Epidermal melanocyte (primary cell): ENCODE measurements at regions not wholly inside any gene's neighbourhood (a gene's known extent, or its start where the extent isn't known, plus 50 kb on each side); places are given as distances from the start of the nearest gene placed in this dataset.
A peak's percentile ranks its signal among the peaks of the same experiment; 100 is the strongest.
"Not testable (repeated sequence)": the region's sequence is repeated elsewhere in the genome, so short reads cannot be mapped to it uniquely, and the experiment has no call there.

Experiments
- DNase-seq: peaks from one replicate; pipeline ENCODE4 v3.0.0; 2011; ENCODE audit warnings: low spot score; ENCODE audit not compliant: insufficient read length

GRCh38 chrX:16319929-16320328 lies 152.6 kb downstream of the MAGEB17 start:
- no peak for DNase-seq

GRCh38 chrX:16320765-16321355 lies 153.6 kb downstream of the MAGEB17 start:
- DNase-seq = no peak

- DNase-seq = no peak
Observed at GRCh38 chrX:16333453-16333852, 166.2 kb downstream of the MAGEB17 start.

- DNase-seq = no peak
Observed at GRCh38 chrX:16335181-16335580, 167.9 kb downstream of the MAGEB17 start.

- no peak for DNase-seq
Observed at GRCh38 chrX:16347968-16348670, 180.8 kb downstream of the MAGEB17 start.

GRCh38 chrX:16357902-16358301 lies 190.6 kb downstream of the MAGEB17 start:
- no peak for DNase-seq

GRCh38 chrX:16360056-16360455 lies 192.8 kb downstream of the MAGEB17 start:
- not testable (repeated sequence) for DNase-seq

- DNase-seq = no peak
Observed at GRCh38 chrX:16368696-16369095, 201.4 kb downstream of the MAGEB17 start.

GRCh38 chrX:16376056-16376455 lies 208.8 kb downstream of the MAGEB17 start:
- DNase-seq = no peak

GRCh38 chrX:16386126-16386525 lies 218.8 kb downstream of the MAGEB17 start:
- no peak for DNase-seq

GRCh38 chrX:16392597-16392996 lies 225.3 kb downstream of the MAGEB17 start:
- DNase-seq = no peak

- no peak for DNase-seq
Observed at GRCh38 chrX:16394290-16394689, 227.0 kb downstream of the MAGEB17 start.

GRCh38 chrX:16403808-16404207 lies 236.5 kb downstream of the MAGEB17 start:
- no peak for DNase-seq

- DNase-seq = no peak
Observed at GRCh38 chrX:16416588-16416987, 233.4 kb upstream of the S100G start.

GRCh38 chrX:16418650-16419049 lies 231.3 kb upstream of the S100G start:
- no peak for DNase-seq

GRCh38 chrX:16427668-16428067 lies 222.3 kb upstream of the S100G start:
- no peak for DNase-seq

- no peak for DNase-seq
Observed at GRCh38 chrX:16429406-16429805, 220.6 kb upstream of the S100G start.

- no peak for DNase-seq
Observed at GRCh38 chrX:16431266-16431665, 218.7 kb upstream of the S100G start.

GRCh38 chrX:16433021-16433420 lies 216.9 kb upstream of the S100G start:
- no peak for DNase-seq

GRCh38 chrX:16435399-16435986 lies 214.5 kb upstream of the S100G start:
- DNase-seq = no peak

- peak; percentile 20 for DNase-seq
Observed at GRCh38 chrX:16436348-16437188, 213.4 kb upstream of the S100G start.

GRCh38 chrX:16440446-16440845 lies 209.5 kb upstream of the S100G start:
- DNase-seq = no peak
